B cell (primary cell): ENCODE measurements at regions not wholly inside any gene's neighbourhood (a gene's known extent, or its start where the extent isn't known, plus 50 kb on each side); places are given as distances from the start of the nearest gene placed in this dataset.

Source experiments
- EZH2 ChIP-seq: IDR thresholded peaks from 2 replicates; pipeline ENCODE4 v1.6.1; 2012; ENCODE audit warnings: borderline replicate concordance, low read depth, mild to moderate bottlenecking, moderate library complexity, low read length; ENCODE audit not compliant: insufficient read depth, poor library complexity, severe bottlenecking
- TF ChIP-seq, protein P1 (sequence below): fragments of 200-600 bp; IDR thresholded peaks from one replicate; pipeline ENCODE4 v1.8.0; 2022; ENCODE audit warnings: antibody characterized with exemption, mild to moderate bottlenecking

DNA sequence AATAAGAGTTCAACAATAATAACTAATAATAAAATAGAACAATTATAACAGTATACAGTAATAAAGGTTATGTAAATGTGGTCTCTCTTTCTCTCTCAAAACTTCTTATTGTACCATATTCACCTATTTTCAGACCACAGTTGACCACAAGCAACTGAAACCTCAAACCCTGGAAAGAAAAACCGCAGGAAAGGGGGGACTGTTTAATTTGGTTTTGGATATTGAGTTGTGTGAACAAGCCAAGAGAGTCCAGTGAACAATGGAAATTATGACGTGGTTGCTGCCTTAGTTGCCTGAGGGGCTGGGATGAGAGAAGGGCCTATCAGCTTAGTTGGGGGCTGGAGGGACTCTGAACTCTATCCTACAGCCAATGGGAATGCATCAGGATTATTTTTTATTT lies 178.7 kb upstream of the POU2AF2 start:
- TF ChIP-seq, protein P1, sequence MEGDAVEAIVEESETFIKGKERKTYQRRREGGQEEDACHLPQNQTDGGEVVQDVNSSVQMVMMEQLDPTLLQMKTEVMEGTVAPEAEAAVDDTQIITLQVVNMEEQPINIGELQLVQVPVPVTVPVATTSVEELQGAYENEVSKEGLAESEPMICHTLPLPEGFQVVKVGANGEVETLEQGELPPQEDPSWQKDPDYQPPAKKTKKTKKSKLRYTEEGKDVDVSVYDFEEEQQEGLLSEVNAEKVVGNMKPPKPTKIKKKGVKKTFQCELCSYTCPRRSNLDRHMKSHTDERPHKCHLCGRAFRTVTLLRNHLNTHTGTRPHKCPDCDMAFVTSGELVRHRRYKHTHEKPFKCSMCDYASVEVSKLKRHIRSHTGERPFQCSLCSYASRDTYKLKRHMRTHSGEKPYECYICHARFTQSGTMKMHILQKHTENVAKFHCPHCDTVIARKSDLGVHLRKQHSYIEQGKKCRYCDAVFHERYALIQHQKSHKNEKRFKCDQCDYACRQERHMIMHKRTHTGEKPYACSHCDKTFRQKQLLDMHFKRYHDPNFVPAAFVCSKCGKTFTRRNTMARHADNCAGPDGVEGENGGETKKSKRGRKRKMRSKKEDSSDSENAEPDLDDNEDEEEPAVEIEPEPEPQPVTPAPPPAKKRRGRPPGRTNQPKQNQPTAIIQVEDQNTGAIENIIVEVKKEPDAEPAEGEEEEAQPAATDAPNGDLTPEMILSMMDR, result no peak
- TF ChIP-seq EZH2, result no peak
